PC-3 (cell line): ENCODE measurements at regions not wholly inside any gene's neighbourhood (a gene's known extent, or its start where the extent isn't known, plus 50 kb on each side); places are given as distances from the start of the nearest gene placed in this dataset.
"Not testable (repeated sequence)": the region's sequence is repeated elsewhere in the genome, so short reads cannot be mapped to it uniquely, and the experiment has no call there.

ENCODE experiments used
- ATAC-seq: fragments of 200-7000 bp; cut with Tn5 transposase; 2 replicates; pipeline ENCODE4 v1.9.1; 2020; ENCODE audit warnings: mild to moderate bottlenecking, moderate library complexity
- BruUV-seq: library from RNA; stranded (reverse); fragments of 400-500 nt; replicated peaks from 2 replicates; lab custom pipeline; 2021; lab: Mats Ljungman, UMichigan
- CTCF ChIA-PET: fragments of 300-600 bp; sonication (Branson Sonifier 250); formaldehyde crosslinking; loops from one replicate; lab custom pipeline; 2022; ENCODE audit warnings: antibody characterized with exemption; lab: Charles Lee
- POLR2A ChIA-PET: fragments of 300-600 bp; sonication (Branson Sonifier 250); formaldehyde crosslinking; loops from one replicate; lab custom pipeline; 2022; ENCODE audit warnings: antibody characterized with exemption; ENCODE audit not compliant: unreplicated experiment; lab: Charles Lee
- DNase-seq: peaks from one replicate; pipeline ENCODE4 v3.0.0-alpha.2; 2015
- H2AFZ ChIP-seq: fragments of 300-600 bp; sonication (generic); 2 replicates; pipeline ENCODE4 v1.6.0; 2016; ENCODE audit warnings: antibody characterized with exemption, low read length
- H3F3A ChIP-seq: fragments of 300-600 bp; sonication (generic); one replicate; pipeline ENCODE4 v1.6.0; 2017; ENCODE audit warnings: antibody characterized with exemption, low read length, control low read depth, mild to moderate bottlenecking; ENCODE audit not compliant: unreplicated experiment
- H3K27ac ChIP-seq: fragments of 300-600 bp; sonication (generic); 2 replicates; pipeline ENCODE4 v1.5.1; 2016; ENCODE audit warnings: mild to moderate bottlenecking, low read length
- H3K27me3 ChIP-seq: fragments of 300-600 bp; sonication (generic); 2 replicates; pipeline ENCODE4 v1.6.1; 2016; ENCODE audit warnings: low read length, mixed read lengths
- H3K36me3 ChIP-seq: fragments of 300-600 bp; sonication (generic); 2 replicates; pipeline ENCODE4 v1.6.1; 2016; ENCODE audit warnings: low read depth, mixed run types, low read length, mixed read lengths
- H3K4me1 ChIP-seq: fragments of 300-600 bp; sonication (generic); 2 replicates; pipeline ENCODE4 v1.5.1; 2016; ENCODE audit warnings: low read length; ENCODE audit not compliant: insufficient read depth
- H3K4me2 ChIP-seq: fragments of 300-600 bp; sonication (generic); 2 replicates; pipeline ENCODE4 v1.6.0; 2016; ENCODE audit warnings: low read length
- H3K4me3 ChIP-seq: fragments of 300-600 bp; sonication (generic); 2 replicates; pipeline ENCODE4 v1.5.1; 2016; ENCODE audit warnings: mild to moderate bottlenecking, low read length, mixed read lengths
- H3K79me2 ChIP-seq: fragments of 300-600 bp; sonication (generic); 2 replicates; pipeline ENCODE4 v1.6.1; 2017; ENCODE audit warnings: low read length, mixed read lengths
- H3K9ac ChIP-seq: fragments of 300-600 bp; sonication (generic); 2 replicates; pipeline ENCODE4 v1.6.0; 2016; ENCODE audit warnings: mild to moderate bottlenecking, low read length
- H3K9me2 ChIP-seq: fragments of 300-600 bp; sonication (generic); replicated peaks from 2 replicates; pipeline ENCODE4 v1.6.1; 2016; ENCODE audit warnings: mixed run types, low read length, mixed read lengths
- H3K9me3 ChIP-seq: fragments of 300-600 bp; sonication (generic); 2 replicates; pipeline ENCODE4 v1.6.1; 2016; ENCODE audit warnings: low read length, mixed read lengths
- H4K20me1 ChIP-seq: fragments of 300-600 bp; sonication (generic); 2 replicates; pipeline ENCODE4 v1.6.1; 2016; ENCODE audit warnings: low read length, mixed read lengths
- CTCF ChIP-seq: fragments of 300-600 bp; sonication (generic); conservative IDR thresholded peaks from 2 replicates; pipeline ENCODE4 v1.5.1; 2017; ENCODE audit warnings: antibody characterized with exemption, low read depth, mild to moderate bottlenecking, low read length
- EZH2 ChIP-seq: fragments of 300-600 bp; sonication (generic); IDR thresholded peaks from one replicate; pipeline ENCODE4 v1.6.1; 2017; ENCODE audit warnings: antibody characterized with exemption, mild to moderate bottlenecking, low read length; ENCODE audit not compliant: unreplicated experiment
- EZH2phosphoT487 ChIP-seq: fragments of 300-600 bp; sonication (generic); IDR thresholded peaks from 2 replicates; pipeline ENCODE4 v1.6.1; 2018; ENCODE audit warnings: mild to moderate bottlenecking, antibody characterized with exemption, low read length, borderline replicate concordance
- intact Hi-C: fragments of 100-400 bp; cut with micrococcal nuclease; formaldehyde crosslinking; loops from 2 replicates; pipeline ENCODE4 v1.9.0; 2023

DNA sequence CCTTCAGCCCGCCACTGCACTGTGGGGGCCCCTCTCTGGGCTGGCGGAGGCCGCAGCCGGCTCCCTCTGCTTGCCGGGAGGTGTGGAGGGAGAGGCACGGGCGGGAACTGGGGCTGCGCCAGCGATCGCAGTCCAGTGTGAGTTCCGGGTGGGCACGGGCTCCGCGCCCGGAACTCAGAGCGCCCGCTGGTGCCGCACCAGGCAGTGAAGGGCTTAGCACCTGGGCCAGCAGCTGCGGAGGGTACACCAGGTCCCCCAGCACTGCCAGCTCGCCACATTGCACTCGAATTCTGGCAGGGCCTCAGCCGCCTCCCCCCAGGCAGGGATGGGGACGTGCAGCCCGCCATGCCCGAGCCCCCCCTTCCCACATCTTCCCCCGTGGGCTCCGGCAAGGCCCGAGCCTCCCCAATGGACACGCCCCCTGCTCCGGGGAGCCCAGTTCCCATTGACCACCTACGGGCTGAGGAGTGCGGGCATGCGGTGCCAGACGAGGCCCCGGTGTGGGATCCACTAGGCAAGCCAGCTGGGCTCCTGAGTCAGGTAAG, 135.9 kb upstream of the RFC3 start:
- Histone ChIP-seq H3K4me3 (no peak overlapping the region), H4K20me1 (no peaks in the 10 kb centered on the region), H3K4me2 (no peak overlapping the region), H3K9ac (no peak overlapping the region), H3K79me2 (no peaks in the 10 kb centered on the region), H3K36me3 (no peaks in the 10 kb centered on the region), H3K27ac (no peak overlapping the region), H3K9me2 (no peaks in the 10 kb centered on the region), H2AFZ (no peak overlapping the region), H3F3A (no peaks in the 10 kb centered on the region), H3K9me3 (no peaks in the 10 kb centered on the region), H3K4me1 (peaks cover 21% of the 10 kb centered on the region), H3K27me3 (no peaks in the 10 kb centered on the region)
- TF ChIP-seq CTCF (no peak), EZH2phosphoT487 (no peak), EZH2 (no peak)
- BruUV-seq: no TSS peak
- intact Hi-C loops: no loop called here
- DNase-seq (no peak), ATAC-seq (no peak)
- CTCF ChIA-PET: no interaction called here
- POLR2A ChIA-PET: no interaction called here

GRCh38 chr13:33682646-33683045, 135.3 kb upstream of the RFC3 start:
- H3F3A ChIP-seq, intact Hi-C loops, H3K79me2 ChIP-seq, H3K27me3 ChIP-seq, H4K20me1 ChIP-seq, H3K9me3 ChIP-seq, POLR2A ChIA-PET, ATAC-seq, H3K36me3 ChIP-seq, DNase-seq, H3K27ac ChIP-seq, H3K4me2 ChIP-seq, H3K9ac ChIP-seq, H3K9me2 ChIP-seq, BruUV-seq, H3K4me3 ChIP-seq, H2AFZ ChIP-seq: not testable (repeated sequence)
- CTCF ChIA-PET: interaction anchor here (0.6 kb wide), 1 partner anchor 104 kb away, joined by 3 read pairs; no protein-coding TSS in a partner anchor
- peaks cover 17% of the 10 kb centered on the region for H3K4me1 ChIP-seq

- peaks cover 17% of the 10 kb centered on the region for H3K4me1 ChIP-seq
- ChIA-PET CTCF (no interaction called here), POLR2A (no interaction called here)
- no peaks in the 10 kb centered on the region for H3F3A ChIP-seq
- H3K4me2 ChIP-seq: no peak overlapping the region
- ATAC-seq: no peak
- no peaks in the 10 kb centered on the region for H3K9me2 ChIP-seq
- H3K9ac ChIP-seq: no peak overlapping the region
- no peaks in the 10 kb centered on the region for H3K36me3 ChIP-seq
- no peak overlapping the region for H3K4me3 ChIP-seq
- intact Hi-C loops: no loop called here
- DNase-seq: no peak
- H3K27me3 ChIP-seq: no peaks in the 10 kb centered on the region
- H2AFZ ChIP-seq: no peak overlapping the region
- H4K20me1 ChIP-seq: no peaks in the 10 kb centered on the region
- TF ChIP-seq CTCF: no peak
- no peak for TF ChIP-seq EZH2
- no peak for TF ChIP-seq EZH2phosphoT487
- BruUV-seq: no TSS peak
- H3K79me2 ChIP-seq: no peaks in the 10 kb centered on the region
- no peak overlapping the region for H3K27ac ChIP-seq
- H3K9me3 ChIP-seq: no peaks in the 10 kb centered on the region
Observed at GRCh38 chr13:33683376-33683775, 134.6 kb upstream of the RFC3 start.
